ENCODE measurements at regions not wholly inside any gene's neighbourhood (a gene's known extent, or its start where the extent isn't known, plus 50 kb on each side); places are given as distances from the start of the nearest gene placed in this dataset.
"Not testable (repeated sequence)": the region's sequence is repeated elsewhere in the genome, so short reads cannot be mapped to it uniquely, and the experiment has no call there.

DNA sequence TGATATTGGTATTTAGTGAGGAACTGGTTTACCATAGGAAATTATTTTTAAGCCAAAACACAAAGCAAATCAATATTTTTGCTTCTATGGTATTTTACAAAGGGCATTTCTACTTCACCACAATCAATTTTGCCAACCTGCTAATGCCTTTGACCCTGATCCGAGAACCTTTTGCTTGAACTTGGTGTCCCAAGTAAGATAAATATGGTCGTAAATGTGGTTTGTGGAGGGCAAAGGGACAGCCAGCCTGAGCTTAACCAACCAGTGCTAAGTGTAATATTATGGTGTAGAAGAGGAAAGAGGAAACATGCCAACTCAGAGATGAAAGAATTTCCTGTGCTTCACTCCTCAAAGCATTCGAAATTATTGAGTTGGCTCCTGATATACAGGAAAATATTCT lies 148.4 kb downstream of the C3orf38 start:
- no peak for DNase-seq

DNA sequence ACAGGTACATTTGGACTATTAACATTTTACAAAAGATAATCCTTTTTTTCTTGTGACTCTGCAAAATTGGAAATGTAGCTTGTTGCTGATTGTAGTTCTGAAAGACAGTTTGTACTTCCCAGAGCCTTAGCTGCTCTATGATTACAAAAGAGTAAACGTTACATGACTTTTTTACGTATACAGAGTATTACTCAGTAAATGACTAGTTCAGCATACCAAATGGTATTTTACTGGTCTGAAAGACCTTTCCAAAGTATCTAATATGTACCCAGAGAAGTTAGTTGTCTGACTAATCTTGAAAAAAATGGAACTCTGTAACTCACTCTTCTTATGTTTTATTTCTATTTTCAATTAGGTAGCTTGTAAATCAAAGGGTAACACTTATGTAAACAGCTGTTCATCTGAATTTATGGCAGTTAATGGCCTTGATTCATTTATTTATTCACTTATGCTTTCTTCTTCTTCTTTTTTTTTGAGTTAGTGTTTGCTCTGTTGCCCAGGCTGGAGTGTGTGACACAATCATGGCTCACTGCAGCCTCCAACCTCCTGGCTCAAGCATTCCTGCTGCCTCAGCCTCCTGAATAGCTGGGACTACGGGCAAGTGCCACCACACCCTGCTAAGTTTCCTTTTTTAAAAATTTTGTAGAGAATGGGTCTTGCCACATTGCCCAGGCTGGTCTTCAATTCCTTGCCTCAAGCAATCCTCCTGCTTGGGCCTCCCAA lies 151.7 kb downstream of the C3orf38 start:
- DNase-seq, result no peak

DNA sequence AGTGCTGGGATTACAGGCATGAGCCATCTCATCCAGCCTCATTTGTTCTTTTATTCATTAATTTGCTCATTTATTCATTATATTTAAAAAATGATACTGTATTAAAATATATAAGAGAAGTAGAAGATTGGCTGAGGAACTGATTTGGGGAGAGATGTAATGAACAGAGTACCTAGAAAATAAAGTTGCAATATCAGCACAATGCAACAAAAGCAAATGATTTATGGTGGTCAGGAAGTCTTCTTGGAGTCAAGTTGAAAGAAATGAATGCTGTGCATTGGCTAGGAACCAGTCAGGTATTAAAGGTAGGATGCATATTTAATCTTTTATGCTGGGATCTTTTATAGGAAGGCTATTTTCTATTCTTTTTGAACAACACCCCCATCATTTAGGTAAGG lies 152.2 kb downstream of the C3orf38 start:
- no peak for DNase-seq

DNA sequence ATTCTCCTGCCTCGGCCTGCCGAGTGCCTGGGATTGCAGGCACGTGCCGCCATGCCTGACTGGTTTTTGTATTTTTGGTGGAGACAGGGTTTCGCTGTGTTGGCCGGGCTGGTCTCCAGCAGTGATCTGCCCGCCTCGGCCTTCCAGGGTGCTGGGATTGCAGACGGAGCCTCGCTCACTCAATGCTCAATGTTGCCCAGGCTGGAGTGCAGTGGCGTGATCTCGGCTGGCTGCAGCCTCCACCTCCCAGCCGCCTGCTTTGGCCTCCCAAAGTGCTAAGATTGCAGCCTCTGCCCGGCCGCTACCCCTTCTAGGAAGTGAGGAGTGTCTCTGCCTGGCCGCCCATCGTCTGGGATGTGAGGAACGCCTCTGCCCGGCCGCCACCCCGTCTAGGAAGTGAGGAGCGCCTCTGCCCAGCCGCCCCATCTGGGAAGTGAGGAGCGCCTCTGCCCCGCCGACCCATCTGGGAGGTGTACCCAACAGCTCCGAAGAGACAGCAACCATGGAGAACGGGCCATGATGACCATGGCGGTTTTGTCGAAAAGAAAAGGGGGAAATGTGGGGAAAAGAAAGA lies 153.7 kb downstream of the C3orf38 start:
- DNase-seq, result not testable (repeated sequence)

DNA sequence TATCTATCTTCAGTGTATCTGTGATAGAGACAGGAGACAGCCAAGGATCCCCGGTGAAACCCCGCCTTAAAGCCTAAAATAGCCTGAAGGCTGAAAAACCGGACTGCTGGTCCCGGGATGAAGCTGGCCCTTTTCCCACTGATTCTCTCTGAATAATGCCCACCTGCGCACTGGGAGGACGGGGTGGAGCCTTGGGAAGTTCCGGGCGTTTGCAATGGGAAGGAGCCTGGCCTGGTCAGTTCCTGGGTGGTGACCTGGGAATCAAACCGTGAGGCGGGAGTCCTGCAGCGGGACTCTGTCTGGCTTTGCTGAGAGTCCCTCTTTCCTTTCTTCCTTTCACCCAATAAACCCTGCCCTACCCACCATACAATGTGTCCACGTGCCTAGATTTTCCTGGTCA lies 157.9 kb downstream of the C3orf38 start:
- DNase-seq, result no peak

DNA sequence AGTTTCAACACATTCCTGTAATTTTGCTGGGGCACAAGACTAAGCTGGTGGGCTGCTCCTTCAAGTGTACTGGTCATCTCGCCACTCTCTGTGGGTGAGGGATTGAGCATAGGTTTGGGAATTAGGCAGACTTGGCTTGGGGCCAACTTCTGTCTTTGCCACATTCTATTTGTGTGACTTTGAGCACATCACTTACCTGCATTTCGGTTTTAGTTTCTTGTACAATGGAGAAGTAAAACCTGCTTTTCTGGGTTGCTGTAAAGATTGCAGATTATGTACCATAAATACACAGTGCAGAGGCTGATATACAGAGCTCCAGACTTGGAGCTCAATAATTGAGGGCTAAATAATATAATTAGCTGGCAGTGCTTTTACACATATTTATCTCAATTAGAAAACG lies 162.1 kb downstream of the C3orf38 start:
- no peak for DNase-seq

DNA sequence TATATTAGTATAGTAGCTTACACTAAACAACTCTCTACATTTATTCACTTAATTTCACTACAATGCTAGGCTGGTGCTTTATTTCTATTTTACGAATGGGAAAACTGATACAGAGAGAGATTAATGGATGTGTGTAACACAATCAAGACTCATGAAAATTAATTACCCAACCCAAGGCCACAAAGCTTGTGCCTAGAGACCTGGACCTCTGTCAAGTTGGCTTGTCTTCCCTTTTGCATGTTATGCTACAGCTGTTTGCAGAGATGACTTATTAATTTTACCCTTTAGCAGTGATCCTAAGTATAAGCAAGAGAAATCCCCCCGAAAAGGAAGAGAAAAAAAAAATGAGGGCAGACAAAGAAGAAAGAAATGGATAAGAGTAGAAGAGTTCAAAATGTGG lies 162.5 kb downstream of the C3orf38 start:
- DNase-seq, result no peak

DNA sequence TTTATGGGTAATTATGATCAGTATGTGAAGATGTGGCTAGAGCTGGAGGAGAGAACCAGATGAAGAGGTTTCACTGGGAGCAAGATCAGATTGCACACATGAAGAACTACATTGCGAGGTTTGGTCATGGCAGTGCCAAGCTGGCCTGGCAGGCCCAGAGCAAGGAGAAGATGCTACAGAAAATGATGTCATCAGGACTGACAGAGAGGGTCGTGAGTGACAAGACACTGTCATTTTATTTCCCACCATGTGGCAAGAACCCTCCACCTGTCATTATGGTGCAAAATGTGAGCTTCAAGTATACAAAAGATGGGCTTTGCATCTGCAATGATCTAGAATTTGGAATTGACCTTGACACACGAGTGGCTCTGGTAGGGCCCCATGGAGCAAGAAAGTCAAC lies 168.3 kb downstream of the C3orf38 start:
- DNase-seq, result no peak

DNA sequence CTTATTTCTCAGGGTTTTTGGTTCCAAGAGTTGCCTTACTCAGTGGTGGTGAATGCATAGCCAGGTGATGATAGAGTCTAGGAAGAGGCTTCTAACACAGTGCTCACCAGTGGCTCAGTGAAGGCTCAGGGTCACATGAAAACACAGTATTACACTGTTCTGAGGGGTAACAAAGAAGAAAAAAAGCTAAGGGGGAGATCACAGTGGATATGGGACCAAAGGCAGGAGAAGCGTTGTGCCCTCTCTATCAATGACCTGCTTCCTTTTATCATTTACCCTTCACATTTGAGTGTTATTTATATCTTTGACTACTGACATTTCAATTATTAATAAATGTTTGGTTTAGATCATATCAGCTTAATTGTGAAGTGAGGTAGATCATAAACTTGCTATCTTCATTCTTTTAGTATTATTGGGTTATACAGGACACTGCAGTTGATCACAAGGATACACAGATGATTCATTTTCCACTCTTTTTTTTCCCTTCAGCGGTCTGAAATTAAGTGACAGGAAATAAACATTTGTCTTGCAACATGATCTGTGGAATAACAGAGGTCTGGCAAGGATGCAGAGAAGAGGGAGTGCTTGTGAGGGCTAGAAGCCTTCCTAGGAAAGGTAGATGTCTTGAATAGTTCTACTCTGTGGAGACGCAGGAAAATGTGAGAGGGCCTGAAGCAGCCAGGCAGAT lies 171.7 kb downstream of the C3orf38 start:
- DNase-seq, result no peak

DNA sequence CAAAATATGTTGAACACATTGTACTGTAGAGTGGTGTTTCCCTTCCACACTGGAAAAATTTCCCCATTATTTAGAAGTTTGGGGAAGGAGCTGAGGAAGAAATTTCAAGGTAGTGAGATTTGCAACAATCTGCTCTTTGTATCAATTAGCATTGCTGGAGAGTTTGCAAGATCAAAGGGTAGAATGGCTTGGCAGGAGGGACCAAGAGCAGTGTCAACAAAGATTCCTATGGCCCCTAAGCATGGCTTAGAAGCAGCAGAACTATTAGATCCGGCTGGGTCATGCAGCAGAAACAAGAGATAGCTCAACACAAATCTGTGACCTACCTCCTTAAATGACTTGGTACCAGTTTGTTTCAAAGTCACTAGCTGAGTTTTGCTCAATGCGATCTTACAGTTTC lies 175.0 kb downstream of the C3orf38 start:
- DNase-seq, result no peak

DNA sequence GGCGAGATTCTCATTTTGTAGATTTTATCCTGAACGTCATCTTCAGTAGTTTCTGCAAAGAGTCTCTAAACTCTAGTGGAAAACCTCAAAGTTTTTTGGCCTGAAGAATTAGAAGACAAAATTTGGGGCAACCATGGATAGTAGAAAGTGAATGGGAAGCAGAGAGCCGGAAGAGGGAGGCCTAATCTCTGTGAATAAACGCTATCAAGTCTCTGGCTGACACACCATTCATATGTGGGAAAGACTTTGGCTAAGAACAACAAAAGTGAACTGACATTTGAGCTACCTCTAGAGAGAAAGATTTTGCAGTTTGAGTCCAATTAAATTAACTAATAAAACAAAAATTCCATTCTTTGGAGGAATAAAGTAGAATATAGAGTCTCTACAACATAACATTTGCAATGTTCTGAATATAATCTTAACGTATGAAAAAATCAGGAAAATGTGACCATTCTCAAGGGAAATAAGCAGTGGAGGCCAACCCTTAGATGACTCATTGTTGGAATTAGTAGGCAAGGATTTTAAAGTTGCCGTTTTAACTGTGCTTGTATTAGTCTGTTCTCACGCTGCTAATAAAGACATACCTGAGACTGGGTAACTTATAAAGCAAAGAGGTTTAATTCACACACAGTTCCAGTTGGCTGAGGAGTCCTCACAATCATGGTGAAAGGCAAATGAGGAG lies 184.6 kb downstream of the C3orf38 start:
- no peak for DNase-seq

DNA sequence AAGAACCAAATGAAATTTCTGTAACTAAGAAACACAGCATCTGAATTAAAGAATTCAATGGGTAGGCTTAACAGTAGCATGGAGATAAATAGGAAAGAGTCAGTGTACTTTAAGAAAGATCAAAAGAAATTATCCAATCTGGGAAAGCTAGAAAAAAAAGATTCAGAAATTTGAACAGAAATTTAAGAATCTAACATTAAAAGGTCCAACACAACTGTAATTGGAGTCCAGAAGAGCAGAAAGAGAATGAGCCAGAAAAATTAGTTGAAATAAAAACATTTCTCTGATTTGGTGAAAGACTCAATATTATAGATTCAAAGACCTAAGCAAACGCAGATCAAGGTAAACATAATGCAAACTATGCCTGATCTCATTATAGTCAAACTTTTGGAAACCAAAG lies 187.1 kb downstream of the C3orf38 start:
- DNase-seq, result no peak

DNA sequence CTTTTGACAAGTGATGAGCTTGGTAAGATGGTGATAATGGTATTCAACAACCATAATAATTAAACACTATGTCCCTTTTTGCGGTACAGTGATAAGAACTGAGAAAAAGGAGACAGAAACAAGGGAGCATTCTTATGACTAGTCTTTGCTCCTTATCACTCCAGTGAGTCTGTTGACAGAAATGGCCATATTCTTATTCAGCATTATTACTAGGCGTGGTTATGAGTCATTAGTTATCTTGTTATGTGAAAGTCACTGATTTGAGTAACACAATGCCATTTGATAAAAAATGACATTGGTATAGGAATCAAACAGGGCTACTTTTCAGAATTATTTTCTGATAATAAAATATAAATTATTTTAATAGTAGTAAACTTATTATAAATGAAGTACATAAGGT lies 193.5 kb downstream of the C3orf38 start:
- DNase-seq, result no peak

DNA sequence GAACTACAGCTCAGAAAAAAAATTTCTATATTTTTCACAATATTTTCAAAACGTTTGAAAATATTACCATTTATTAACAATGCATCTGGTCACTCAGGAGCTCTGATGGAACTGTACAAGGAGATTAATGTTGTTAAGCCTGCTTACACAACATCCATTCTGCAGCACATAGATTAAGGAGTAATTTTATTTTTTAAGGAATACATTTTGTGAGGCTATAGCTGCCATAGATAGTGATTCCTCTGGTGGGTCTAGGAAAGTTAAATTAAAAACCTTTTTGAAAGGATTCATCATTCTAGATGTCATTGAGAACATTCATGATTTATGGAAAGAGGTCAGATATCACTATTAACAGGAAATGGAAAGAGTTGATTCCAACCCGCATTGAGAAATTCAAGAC lies 196.9 kb downstream of the C3orf38 start:
- no peak for DNase-seq

DNA sequence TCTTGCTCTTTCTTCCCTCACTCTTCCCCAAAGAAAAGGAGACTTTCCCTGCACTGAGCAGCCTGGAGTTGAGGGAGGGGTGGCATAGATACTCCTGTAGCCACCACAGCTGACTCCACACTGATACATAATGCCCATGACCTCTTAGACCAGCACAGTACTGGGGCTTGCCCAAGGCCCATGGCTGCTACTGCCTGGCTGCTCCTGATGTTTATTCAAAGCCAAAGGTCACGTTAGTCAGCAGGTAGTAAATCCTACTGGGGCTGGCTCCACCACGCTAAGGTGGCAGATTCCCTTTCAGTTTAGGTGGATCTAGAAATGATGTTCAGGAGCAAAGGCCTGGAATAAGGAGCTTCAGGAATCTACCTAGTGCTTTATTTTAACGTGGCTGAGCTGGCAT lies 212.7 kb downstream of the C3orf38 start:
- no peak for DNase-seq

DNA sequence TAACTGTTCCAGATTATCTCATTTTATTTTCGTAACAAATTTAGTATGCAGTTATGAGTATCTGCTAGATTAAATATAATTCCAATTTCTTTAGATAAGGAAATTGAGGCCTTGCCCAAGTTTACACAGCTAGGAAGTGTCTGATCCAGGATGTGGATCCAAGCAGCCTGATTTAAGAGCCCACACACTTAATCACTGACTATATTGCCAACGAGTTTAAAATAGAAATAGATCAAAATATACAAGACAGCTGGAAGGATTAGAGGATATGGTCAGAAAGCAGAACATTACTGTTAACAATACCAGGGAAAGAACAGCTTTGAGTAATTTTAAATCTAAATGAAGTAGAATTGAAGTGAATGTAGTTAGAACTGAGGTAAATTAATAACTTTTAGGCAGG lies 215.2 kb downstream of the C3orf38 start:
- no peak for DNase-seq

DNA sequence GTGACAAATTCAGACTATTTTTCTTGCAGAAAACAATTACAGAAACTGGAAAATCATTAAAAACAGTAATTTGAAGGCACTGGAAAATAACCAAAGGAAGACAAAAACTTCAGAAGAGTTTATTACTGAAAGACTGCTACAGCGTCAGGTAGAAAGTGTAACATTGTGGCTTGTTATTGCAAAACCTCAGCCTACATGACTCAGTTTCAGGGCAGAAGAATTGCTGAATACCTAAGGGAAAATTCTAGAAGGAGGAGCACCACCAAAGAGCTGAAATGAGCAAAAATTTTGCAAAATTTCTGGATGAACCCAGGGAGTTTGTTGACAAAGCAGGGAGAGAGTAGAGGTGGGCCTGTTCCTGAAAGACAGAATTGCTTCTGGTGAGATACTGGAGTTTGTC lies 219.6 kb downstream of the C3orf38 start:
- no peak for DNase-seq

DNA sequence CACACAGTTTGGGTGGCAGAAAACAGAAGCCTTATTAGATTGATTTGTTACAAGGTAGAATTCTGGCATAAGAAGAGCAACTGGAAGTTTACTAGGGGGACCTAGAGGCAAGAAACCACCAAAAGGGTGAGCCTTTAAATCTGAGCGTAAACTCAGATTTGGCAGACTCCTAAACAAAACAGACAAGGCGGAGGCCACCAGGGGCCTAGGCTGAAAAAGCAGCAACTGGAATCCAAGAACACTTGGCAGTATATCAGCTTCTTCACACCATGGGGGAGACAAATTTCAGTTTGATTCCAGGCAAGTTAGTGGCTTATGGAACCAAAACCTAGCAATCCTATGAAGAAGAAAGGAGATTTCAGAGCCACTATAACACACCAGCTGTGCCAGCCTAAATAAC lies 220.0 kb downstream of the C3orf38 start:
- no peak for DNase-seq

DNA sequence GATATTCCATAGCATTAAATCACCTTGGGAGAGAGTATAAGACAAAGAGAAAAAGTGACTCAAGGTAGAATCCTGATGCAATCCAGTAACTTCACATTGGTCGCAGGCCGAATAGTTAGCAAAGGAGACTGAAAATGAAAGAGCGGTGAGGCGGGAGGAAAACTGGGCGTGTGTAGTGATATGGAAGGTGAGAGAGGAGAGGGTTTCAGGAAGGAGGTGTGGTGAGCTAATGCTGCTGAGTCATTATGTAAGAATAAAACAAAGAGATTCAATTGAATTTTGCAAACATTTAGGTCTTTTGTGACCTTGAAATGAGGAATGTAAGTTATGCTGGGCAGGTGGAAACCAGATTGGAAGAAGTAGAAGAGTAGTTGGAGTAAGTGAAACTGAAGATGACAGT lies 235.3 kb downstream of the C3orf38 start:
- DNase-seq, result no peak

DNA sequence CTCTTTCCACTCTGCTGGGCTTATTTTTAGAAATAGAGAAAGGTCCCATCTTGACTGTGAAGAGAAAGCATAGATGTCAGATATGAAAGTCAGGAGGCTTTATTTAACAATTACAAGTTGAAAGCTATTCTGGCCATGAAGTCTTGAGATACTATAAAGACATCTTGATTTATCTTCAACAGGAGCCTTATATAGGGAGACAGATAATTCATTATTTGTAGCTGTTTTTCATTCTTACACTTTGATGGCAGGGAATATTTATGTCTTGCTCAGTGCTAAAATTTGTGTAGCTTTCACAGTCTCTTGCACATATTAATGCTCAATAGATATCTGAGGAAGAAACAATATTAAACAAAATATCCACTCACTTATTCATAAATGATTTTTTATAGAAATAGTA lies 248.8 kb downstream of the C3orf38 start:
- no peak for DNase-seq

DNA sequence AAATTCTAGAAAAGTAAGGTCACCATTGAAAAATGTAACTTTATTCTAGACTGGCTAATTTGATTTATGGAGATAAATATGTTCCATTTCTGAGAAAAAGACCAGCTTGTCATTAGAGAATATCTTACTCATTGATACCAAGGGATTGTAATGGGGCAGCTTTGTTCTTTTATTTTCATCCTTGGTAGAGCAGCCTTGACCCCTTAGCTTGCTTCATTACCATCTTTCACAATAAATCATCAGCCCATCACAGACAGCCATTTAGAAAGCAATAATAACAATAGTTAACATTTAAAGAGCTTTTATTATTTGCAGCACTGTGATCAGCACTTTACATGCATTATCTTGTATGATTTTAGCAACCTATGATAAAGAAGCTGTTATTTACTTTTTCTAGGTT lies 253.6 kb downstream of the C3orf38 start:
- DNase-seq, result no peak

DNA sequence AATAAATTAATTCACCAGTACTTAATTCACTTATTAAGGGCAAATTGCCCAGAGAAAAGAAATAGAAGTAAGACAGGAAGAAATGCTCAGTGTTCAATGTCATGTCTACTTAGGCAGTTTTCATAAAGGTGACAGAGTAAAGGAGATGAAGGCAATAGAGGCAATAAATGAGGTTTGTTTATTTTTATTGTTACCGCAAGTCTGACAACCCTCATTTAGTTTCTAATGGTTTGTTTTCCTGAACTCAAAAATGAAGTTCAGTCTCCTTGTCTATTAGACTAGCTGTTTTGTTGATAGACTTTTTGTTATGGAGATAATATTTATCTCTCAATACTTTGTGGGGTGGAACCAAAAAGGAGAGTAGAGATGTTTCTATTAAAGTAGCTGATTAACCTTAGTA lies 258.3 kb downstream of the C3orf38 start:
- DNase-seq, result no peak

DNA sequence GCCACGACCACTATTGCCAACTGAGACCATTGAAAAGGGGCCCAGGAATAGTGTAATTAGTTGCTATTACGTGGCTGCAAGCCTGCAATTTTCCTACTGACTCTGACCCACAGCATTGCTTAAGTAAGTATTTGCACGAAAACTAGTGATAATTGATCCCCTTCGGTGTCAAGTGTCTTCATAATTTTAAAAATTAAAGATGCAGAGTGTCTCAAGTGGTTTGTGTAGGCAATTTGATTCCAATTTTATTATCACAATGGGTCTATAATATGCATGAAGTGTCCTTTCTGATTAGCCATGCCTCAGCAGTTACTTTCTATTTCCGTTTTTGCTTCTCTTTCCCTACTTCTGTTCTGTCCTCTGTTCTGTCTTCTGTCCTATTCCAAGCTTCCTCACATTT lies 259.2 kb downstream of the C3orf38 start:
- no peak for DNase-seq

DNA sequence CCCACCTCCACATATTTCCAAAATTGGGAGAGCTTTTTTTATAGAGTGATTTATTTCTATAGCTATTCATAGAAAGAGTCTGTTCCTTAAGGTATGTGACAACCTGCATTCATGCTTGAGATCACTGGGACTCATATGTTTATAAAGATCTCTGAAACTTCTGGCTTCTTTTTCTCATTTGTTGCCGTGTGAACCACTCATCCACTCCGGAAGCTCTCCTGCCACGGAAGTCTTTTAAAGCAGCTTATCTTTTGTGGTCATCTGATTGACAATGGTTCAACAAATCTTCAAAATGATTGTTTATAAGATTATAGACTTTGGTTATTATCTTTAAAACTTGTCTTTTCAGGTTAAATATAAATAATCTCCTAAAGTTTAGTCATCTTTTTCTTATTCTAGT lies 260.5 kb downstream of the C3orf38 start:
- no peak for DNase-seq

All from stimulated activated CD4-positive, alpha-beta T cell treated with anti-CD3 and anti-CD28 coated beads, Interleukin-4, amount 100 ng/mL, for 24 hours (primary cell).